ENCODE measurements at regions not wholly inside any gene's neighbourhood (a gene's known extent, or its start where the extent isn't known, plus 50 kb on each side); places are given as distances from the start of the nearest gene placed in this dataset.

DNA sequence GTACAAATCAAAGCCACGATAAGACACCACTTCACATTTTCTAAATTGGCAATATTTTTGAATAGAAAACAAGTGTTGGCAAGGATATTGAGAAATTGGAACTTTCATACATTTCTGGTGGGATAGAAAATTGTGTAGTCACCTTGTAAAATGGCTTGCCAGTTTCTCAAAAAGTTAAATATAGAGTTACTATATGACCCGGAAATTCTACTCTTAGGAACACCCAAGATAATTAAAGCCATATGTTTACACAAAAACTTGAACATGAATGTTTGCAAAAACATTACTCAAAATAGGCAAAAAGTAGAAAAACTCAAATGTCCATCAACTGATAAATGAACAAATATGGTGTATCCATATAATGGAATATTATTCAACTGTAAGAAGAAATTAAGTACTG lies 552.5 kb downstream of the TBC1D4 start:
- Histone ChIP-seq H4K20me1 (ENCODE audit: insufficient read depth, low read length) (no peaks in the 10 kb centered on the region), H3K4me2 (ENCODE audit: low read depth, low read length) (no peak overlapping the region), H3K79me2 (ENCODE audit: insufficient read depth, low read length) (no peaks in the 10 kb centered on the region), H3K9ac (ENCODE audit: insufficient read depth, low read depth, low read length) (no peak overlapping the region), H3K27me3 (ENCODE audit: control insufficient read depth in 1 of 2, insufficient read depth in 2 of 2, low read length in 2 of 2) (no peaks in the 10 kb centered on the region), H3K36me3 (replicated peaks in 1 of 2; ENCODE audit: control insufficient read depth in 1 of 2, insufficient read depth in 2 of 2, low read length in 2 of 2) (no peaks in the 10 kb centered on the region), H3K4me3 (replicated peaks in 1 of 3; ENCODE audit: insufficient read depth in 1 of 3, low read depth in 2 of 3, low read length in 3 of 3) (no peak overlapping the region), H3K9me3 (ENCODE audit: low read length) (no peaks in the 10 kb centered on the region), H3K27ac (ENCODE audit: extremely low read length, insufficient read depth, low read length) (no peak overlapping the region), H2AFZ (ENCODE audit: low read length) (no peak overlapping the region), H3K4me1 (ENCODE audit: insufficient read depth, low read length) (no peaks in the 10 kb centered on the region)
- 0% methylated on average over 2 of the region's 2 CpGs for WGBS (ENCODE audit: low lambda C conversion rate)
- in situ Hi-C loops (cut with HindIII; ENCODE audit: extremely low pct_ligation_motif_present, low pct_unique_long_range_greater_than_20kb) (no loop called here), intact Hi-C loops (cut with micrococcal nuclease; ENCODE audit: unreplicated experiment) (no loop called here)
- no TSS peak for BruUV-seq (replicated peaks)
- DNase-seq (ENCODE audit: low spot score) (no peak), ATAC-seq (no peak), FAIRE-seq (no peak)
- ChIA-PET POLR2A (no interaction called here), CTCF (ENCODE audit: low intra/inter-chr PET ratio, low total read pairs) (no interaction called here)
- TF ChIP-seq, protein P1, sequence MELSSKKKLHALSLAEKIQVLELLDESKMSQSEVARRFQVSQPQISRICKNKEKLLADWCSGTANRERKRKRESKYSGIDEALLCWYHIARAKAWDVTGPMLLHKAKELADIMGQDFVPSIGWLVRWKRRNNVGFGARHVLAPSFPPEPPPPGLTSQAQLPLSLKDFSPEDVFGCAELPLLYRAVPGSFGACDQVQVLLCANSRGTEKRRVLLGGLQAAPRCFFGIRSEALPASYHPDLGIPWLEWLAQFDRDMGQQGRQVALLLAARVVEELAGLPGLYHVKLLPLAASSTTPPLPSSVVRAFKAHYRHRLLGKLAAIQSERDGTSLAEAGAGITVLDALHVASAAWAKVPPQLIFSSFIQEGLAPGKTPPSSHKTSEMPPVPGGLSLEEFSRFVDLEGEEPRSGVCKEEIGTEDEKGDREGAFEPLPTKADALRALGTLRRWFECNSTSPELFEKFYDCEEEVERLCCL (CRISPR knock-in tag; IDR thresholded peaks at IDR 0.05; ENCODE audit: borderline replicate concordance): no peak
- TF ChIP-seq, protein P2, sequence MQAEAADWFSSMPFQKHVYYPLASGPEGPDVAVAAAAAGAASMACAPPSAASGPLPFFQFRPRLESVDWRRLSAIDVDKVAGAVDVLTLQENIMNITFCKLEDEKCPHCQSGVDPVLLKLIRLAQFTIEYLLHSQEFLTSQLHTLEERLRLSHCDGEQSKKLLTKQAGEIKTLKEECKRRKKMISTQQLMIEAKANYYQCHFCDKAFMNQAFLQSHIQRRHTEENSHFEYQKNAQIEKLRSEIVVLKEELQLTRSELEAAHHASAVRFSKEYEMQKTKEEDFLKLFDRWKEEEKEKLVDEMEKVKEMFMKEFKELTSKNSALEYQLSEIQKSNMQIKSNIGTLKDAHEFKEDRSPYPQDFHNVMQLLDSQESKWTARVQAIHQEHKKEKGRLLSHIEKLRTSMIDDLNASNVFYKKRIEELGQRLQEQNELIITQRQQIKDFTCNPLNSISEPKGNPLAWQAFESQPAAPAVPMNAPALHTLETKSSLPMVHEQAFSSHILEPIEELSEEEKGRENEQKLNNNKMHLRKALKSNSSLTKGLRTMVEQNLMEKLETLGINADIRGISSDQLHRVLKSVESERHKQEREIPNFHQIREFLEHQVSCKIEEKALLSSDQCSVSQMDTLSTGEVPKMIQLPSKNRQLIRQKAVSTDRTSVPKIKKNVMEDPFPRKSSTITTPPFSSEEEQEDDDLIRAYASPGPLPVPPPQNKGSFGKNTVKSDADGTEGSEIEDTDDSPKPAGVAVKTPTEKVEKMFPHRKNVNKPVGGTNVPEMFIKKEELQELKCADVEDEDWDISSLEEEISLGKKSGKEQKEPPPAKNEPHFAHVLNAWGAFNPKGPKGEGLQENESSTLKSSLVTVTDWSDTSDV (CRISPR knock-in tag; IDR thresholded peaks at IDR 0.05): no peak
- TF ChIP-seq, protein P3, sequence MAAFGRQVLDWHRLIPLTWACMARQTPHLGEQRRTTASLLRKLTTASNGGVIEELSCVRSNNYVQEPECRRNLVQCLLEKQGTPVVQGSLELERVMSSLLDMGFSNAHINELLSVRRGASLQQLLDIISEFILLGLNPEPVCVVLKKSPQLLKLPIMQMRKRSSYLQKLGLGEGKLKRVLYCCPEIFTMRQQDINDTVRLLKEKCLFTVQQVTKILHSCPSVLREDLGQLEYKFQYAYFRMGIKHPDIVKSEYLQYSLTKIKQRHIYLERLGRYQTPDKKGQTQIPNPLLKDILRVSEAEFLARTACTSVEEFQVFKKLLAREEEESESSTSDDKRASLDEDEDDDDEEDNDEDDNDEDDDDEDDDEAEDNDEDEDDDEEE (CRISPR knock-in tag; IDR thresholded peaks at IDR 0.05): no peak
- TF ChIP-seq POGZ (CRISPR knock-in tag; IDR thresholded peaks at IDR 0.05) (no peak), PHF20 (CRISPR knock-in tag; IDR thresholded peaks at IDR 0.05) (no peak), ZNF605 (CRISPR knock-in tag; IDR thresholded peaks at IDR 0.05) (no peak), NCOR1 (IDR thresholded peaks at IDR 0.05; ENCODE audit: borderline replicate concordance, low read length) (no peak), ZNF777 (CRISPR knock-in tag; IDR thresholded peaks at IDR 0.05) (no peak)
- TF ChIP-seq, protein P4, sequence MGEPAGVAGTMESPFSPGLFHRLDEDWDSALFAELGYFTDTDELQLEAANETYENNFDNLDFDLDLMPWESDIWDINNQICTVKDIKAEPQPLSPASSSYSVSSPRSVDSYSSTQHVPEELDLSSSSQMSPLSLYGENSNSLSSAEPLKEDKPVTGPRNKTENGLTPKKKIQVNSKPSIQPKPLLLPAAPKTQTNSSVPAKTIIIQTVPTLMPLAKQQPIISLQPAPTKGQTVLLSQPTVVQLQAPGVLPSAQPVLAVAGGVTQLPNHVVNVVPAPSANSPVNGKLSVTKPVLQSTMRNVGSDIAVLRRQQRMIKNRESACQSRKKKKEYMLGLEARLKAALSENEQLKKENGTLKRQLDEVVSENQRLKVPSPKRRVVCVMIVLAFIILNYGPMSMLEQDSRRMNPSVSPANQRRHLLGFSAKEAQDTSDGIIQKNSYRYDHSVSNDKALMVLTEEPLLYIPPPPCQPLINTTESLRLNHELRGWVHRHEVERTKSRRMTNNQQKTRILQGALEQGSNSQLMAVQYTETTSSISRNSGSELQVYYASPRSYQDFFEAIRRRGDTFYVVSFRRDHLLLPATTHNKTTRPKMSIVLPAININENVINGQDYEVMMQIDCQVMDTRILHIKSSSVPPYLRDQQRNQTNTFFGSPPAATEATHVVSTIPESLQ (CRISPR knock-in tag; conservative IDR thresholded peaks at IDR 0.05): no peak
- TF ChIP-seq, protein P5, sequence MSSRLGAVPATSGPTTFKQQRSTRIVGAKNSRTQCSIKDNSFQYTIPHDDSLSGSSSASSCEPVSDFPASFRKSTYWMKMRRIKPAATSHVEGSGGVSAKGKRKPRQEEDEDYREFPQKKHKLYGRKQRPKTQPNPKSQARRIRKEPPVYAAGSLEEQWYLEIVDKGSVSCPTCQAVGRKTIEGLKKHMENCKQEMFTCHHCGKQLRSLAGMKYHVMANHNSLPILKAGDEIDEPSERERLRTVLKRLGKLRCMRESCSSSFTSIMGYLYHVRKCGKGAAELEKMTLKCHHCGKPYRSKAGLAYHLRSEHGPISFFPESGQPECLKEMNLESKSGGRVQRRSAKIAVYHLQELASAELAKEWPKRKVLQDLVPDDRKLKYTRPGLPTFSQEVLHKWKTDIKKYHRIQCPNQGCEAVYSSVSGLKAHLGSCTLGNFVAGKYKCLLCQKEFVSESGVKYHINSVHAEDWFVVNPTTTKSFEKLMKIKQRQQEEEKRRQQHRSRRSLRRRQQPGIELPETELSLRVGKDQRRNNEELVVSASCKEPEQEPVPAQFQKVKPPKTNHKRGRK (CRISPR knock-in tag; IDR thresholded peaks at IDR 0.05): no peak
- TF ChIP-seq, protein P6, sequence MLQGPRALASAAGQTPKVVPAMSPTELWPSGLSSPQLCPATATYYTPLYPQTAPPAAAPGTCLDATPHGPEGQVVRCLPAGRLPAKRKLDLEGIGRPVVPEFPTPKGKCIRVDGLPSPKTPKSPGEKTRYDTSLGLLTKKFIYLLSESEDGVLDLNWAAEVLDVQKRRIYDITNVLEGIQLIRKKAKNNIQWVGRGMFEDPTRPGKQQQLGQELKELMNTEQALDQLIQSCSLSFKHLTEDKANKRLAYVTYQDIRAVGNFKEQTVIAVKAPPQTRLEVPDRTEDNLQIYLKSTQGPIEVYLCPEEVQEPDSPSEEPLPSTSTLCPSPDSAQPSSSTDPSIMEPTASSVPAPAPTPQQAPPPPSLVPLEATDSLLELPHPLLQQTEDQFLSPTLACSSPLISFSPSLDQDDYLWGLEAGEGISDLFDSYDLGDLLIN (CRISPR knock-in tag; IDR thresholded peaks at IDR 0.05; ENCODE audit: borderline replicate concordance): no peak
